Suppressor macrophage treated with lipopolysaccharide for 1 hour (primary cell): ENCODE measurements at regions not wholly inside any gene's neighbourhood (a gene's known extent, or its start where the extent isn't known, plus 50 kb on each side); places are given as distances from the start of the nearest gene placed in this dataset.

Experiments
- DNase-seq, 3 donors: peaks; one replicate each; pipeline ENCODE4 v3.0.0-alpha.2; 2020 to 2022

DNA sequence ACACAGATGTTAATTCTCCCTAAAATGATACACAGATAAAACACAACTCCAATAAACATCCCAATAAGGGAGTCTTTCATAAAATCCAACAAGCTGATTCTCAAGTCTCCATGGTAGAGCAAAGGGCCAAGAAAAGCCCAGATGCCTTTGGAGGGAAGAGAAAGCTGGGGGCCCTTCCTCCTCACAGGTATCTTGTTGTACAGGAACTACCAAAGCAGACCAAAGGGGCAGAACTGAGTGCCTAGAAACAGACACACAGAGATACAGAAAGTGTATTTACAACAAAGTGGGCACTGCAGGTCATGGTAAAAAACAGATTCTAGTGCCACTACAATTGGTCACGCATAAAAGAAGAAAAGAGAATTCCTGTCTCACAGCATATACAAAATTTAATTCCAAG lies 87.2 kb upstream of the NSMCE3 start:
- DNase-seq, result no peak

DNA sequence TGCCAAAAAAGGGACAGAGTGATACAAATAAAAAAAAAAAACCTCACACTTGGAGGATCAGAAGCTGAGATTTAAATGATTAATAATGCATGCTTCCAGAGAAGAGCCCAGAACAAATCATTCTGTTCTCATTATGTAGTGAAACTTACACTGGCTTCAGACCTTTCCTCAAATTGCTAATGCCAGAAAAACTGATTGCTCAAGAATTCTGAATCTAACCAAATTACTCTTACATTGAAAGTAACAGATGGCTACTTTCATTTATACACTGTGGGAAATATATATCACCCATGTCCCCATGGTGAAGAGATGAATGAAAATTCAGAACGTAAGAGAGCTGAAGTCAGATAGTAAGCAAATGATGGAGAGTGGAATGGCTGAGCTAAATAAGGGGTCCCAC lies 85.9 kb upstream of the NSMCE3 start:
- DNase-seq, result no peak

DNA sequence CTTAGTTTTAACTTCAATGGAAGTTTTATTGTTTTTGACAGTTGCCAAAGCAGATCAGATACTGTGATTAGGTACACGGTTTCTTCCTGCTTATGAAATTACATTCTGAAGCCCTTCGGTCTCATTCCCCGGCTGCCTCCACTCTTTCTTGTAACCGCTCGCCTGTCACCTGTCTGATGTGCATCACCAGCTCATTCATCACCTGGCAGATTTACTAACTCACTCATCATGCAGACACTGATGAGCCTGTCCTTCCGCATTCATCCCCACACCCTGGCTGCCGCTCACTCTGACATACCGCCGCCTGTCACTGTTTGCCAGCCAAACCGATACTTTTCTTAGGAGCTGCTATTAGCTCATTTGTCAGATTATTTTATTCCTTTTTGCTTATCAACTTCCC lies 82.8 kb upstream of the NSMCE3 start:
- no peak for DNase-seq

DNA sequence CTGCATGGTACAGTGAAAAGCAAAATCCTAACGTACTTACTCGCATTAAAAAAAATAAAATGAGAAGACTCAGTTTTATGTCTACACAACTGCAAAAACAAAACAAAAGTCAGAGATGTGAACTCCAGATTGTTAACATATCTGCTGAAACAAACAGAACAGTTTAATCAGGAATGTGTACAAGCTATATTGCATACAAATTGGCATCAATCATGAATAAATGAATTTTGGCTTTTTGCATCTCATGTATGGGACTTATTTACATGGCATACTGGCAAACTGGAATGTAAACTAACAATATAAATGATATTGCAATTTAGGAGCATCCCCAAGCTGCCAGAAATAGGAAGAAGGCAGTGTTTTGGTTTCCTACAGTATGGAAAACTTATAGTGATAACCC lies 79.6 kb upstream of the NSMCE3 start:
- DNase-seq, result no peak

DNA sequence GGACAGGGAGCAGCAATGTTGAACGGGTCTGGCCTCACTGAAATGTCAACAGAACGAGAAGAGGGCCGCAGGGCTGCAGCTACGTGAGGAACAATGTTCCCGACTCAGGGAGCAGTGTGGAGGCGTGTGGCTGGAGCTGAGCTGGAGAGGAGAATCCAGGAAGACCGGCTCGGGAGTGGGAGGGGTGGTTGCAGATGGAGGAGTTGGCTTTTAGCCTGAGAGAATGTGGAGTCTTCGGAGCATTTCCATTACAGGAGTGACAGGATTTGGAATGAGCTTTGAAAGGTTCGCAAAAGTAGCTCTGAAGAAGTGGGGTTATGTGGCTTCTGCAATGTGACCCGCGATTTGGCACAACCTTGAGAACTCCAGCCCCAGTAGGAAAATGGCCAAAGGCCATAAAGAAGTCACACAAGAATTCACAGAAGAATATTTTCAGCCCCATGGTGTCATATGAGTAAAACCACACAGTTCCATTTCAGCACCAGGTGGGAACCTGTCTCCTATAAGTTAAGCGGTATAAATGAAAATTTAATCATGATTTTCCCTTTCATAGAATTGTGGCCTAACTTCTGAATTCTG lies 78.8 kb upstream of the NSMCE3 start:
- no peak for DNase-seq

- DNase-seq, result no peak
Observed at GRCh38 chr15:29346998-29347397, 77.4 kb upstream of the NSMCE3 start.

DNA sequence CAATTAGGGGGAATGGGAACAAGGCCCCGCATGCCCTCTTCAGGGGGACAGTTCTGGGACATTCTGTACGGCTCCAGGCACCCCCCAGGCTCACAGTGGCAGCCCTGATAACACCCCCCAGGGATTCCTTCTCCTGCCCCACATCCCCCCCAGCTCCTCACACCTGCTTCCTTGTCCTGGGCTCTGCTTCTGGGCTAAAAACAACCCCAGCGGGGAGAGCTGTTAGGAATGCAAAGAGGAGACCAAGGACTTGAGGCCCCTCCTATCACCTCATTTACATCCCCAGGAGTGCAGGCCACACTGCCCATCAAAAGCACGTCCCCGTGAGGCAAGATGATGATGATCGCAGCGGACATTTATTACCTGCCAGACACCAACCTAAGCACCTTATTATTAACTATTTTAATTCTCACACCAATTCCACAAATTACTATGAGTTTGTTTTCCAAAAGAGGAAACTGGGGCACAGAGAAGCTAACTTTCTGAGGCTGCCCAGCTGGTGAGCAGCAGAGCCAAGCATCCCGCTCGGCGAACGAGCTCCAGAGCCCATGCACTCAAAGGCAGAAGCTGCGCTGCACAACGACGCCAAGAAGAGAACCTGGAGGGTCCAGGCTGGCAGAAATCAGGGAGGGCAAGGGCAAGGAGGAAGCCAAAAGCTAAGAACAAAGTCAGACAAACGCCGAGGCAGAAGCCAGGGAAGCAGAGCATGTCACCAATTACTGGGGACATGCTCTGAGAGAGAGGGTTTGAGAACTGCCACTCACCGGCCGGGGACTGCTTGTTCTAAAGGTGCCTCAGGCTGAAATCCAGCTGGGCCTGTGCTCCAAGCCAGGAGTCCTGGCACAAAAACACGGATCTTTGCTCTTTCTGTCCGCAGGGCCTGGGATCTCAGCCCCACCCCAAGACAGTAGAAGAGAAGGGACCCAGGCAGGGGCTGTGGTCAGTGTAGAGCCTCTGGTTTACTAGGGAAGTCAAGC lies 76.2 kb upstream of the NSMCE3 start:
- no peak for DNase-seq

DNA sequence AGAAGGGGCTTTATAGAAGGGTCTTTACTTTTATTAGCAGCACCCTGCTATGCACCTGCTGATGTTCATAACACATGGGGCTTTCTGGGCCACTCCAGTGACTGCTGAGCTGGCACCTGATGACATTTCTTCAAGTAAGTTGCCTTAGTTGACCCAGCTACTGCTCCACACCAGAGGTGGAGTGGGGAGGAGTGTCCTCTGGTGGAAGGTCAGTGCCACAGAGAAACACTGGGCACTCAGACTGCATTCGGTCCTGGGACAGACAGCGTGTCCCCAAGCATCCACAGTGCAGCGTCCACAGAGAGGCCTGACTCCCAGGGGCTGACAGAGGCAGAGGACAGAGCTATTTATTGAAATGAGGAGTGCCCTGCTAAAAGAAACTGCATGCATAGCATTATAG lies 74.9 kb upstream of the NSMCE3 start:
- no peak for DNase-seq

GRCh38 chr15:29343229-29343628 lies 73.6 kb upstream of the NSMCE3 start:
- DNase-seq, result no peak

- DNase-seq, result no peak
Observed at GRCh38 chr15:29342201-29342600, 72.6 kb upstream of the NSMCE3 start.

GRCh38 chr15:29337156-29337959 lies 67.7 kb upstream of the NSMCE3 start:
- no peak for DNase-seq

DNA sequence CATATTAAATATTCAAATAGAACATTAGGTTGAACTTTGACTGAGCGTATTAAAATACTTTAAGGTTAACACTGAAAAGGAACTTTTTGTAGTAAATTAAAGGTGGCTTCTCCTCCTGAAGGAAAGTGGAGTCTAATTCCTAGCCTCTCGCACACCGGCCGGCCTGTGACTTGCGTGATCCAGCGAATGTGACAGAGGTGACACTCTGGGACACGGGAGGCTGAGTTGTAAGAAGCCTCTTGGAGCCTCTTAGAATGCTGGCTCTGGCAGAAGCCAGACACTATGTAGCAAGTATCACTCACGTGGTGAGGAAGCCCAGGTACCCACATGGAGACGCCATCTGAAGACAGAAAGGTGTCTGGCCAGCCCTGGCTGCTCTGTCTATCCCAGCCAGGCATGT lies 64.9 kb upstream of the NSMCE3 start:
- no peak for DNase-seq

DNA sequence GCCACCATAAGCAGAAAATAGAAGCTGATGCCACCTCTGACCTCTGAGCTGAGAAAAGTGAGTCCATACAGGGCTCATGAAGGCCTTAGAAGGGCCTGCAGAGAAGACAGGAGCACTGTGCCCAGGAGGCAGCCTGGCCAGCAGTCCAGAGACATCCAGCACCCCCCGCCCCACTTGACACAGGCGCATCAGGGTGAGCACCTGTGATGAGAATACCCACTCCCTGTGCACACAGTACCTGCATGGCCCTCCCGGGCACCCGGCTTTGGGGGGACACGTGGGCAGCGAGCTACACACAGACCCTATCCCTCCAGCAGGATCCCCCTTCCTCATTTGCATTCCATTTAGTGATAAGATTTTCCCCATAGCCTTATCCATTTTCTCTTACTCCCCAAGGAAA lies 63.6 kb upstream of the NSMCE3 start:
- no peak for DNase-seq

DNA sequence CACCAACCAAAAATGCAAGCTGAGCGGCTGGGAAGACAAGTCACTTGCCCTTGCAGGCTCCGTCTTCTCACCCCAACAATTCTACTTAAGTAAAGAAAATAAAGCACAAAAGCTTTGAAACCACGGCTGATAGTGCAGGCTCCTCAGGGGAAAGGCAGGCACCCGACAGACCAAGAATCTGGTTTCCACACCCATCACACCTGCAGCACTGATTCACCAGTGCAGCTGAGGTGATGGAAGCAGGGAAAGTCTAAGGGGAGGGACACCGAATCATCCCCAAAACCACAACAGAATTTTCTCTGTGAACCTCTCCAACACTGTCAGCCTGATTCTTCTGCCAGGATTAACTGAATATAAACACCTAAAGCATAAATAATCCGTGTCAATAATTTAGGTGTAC lies 62.0 kb upstream of the NSMCE3 start:
- DNase-seq, result no peak

DNA sequence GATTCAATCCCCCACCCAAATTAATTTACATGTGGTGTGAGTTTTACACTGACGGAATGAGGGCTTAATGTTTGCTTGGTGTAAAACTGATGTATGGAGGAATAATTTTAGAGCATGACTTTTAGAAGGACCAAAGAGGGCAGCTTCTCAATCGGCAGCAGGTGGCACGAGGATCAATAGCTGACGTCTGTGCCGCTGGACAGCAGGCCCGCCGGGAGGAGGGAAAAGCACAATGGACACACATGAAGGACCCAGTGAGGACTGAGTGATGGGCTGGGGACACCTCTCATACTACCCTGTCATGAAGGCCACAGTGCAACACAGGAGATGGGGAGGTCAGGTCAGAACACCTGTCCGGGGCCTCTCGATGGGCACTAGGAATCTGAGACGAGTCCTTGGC lies 61.4 kb upstream of the NSMCE3 start:
- DNase-seq, result no peak

- no peak for DNase-seq
Observed at GRCh38 chr15:29324746-29325145, 55.1 kb upstream of the NSMCE3 start.

DNA sequence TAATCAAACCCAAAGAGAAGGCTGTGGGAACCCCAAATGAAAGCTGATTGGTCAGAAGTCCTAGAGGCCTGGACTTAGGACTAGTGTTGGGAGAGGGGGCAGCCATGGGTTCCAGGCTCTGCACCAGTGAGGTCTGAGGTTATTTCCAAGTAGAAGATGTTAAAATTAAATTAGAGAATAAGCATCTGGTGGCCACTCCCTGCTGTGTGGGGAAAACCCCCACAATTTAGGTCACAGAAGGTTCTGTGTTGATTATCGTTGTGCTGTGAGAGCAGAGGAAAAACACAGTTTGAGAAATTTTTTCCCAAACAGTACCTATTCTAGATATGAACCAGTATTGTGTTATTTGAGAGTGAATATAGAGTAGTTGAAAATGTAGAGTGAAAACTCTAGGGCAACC lies 53.9 kb upstream of the NSMCE3 start:
- DNase-seq, result no peak

DNA sequence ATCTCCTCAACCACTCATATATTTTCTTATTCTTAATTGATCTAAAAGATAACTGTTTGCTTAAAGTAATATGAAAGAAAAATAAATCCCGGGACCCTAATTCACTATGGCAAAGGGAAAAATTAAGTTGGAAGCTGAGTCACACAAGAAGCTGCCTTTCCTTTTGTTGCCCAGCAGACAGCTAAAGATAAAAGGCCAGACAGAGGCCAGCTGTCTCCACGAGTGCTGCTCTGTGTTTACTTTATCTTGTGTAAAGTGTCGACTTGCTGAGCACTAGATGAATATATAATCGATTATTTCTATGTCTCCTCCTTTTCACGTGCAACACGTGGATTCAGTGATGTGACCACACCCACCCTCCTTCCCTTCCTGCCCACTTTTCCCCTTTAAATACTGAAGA lies 52.8 kb upstream of the NSMCE3 start:
- no peak for DNase-seq

DNA sequence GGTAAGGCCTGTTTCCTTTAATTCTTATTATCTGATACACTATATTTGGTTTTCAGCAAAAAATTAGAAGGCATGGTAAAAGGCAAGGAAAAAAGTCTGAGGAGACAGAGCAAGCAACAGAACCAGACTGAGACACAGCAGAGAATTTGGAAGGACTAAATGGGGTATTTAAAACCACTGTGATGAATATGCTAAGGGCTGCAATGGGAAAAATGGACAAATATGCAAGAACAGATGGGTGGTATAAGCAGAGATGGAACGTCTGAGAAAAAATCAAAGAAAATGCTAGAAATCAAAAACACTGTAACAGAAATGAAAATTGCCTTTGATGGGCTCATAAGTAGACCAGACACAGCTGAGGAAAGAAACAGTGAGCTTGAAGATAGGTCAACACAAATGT lies 50.8 kb upstream of the NSMCE3 start:
- DNase-seq, result no peak

DNA sequence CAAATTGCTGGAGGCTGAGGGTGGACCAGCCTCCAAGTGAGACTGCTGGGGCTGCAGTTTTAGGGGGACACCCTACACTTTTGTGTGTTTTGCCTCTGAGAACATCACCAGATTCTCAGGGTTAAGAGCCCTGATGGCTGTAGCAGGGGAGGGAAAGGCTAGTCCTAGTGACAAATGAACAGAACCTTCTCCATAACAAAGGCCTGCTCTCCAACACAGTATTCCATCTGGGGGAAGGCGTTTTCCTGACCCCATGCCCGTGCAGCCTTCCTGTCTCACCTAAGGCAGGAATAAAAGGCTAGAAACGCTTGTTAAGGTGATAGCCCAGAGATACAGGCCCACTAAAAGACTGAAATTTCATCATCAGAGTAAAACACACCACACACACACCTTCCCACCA lies 50.2 kb upstream of the NSMCE3 start:
- DNase-seq, result no peak
